ENCODE measurements at regions not wholly inside any gene's neighbourhood (a gene's known extent, or its start where the extent isn't known, plus 50 kb on each side); places are given as distances from the start of the nearest gene placed in this dataset.

GRCh38 chr5:164372892-164373291, 867.5 kb downstream of the MAT2B start:
- TF ChIP-seq, protein P1, sequence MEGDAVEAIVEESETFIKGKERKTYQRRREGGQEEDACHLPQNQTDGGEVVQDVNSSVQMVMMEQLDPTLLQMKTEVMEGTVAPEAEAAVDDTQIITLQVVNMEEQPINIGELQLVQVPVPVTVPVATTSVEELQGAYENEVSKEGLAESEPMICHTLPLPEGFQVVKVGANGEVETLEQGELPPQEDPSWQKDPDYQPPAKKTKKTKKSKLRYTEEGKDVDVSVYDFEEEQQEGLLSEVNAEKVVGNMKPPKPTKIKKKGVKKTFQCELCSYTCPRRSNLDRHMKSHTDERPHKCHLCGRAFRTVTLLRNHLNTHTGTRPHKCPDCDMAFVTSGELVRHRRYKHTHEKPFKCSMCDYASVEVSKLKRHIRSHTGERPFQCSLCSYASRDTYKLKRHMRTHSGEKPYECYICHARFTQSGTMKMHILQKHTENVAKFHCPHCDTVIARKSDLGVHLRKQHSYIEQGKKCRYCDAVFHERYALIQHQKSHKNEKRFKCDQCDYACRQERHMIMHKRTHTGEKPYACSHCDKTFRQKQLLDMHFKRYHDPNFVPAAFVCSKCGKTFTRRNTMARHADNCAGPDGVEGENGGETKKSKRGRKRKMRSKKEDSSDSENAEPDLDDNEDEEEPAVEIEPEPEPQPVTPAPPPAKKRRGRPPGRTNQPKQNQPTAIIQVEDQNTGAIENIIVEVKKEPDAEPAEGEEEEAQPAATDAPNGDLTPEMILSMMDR (IDR thresholded peaks at IDR 0.05): no peak
- TF ChIP-seq ZFX (IDR thresholded peaks at IDR 0.05; ENCODE audit: borderline replicate concordance): no peak
